IPS DF 4.7 (cell line): ENCODE measurements at regions not wholly inside any gene's neighbourhood (a gene's known extent, or its start where the extent isn't known, plus 50 kb on each side); places are given as distances from the start of the nearest gene placed in this dataset.
A peak's percentile ranks its signal among the peaks of the same experiment; 100 is the strongest.

Source experiments
- DNase-seq: peaks from one replicate; pipeline ENCODE4 v3.0.0-alpha.2; 2013; ENCODE audit warnings: low spot score; ENCODE audit errors: extremely low read depth

GRCh38 chr4:100130964-100131363 is 59.3 kb downstream of the DDIT4L start:
- DNase-seq: no peak

GRCh38 chr4:100130491-100130890 is 59.8 kb downstream of the DDIT4L start:
- no peak for DNase-seq

- no peak for DNase-seq
Measured at GRCh38 chr4:100129774-100130173, 60.5 kb downstream of the DDIT4L start.

DNA sequence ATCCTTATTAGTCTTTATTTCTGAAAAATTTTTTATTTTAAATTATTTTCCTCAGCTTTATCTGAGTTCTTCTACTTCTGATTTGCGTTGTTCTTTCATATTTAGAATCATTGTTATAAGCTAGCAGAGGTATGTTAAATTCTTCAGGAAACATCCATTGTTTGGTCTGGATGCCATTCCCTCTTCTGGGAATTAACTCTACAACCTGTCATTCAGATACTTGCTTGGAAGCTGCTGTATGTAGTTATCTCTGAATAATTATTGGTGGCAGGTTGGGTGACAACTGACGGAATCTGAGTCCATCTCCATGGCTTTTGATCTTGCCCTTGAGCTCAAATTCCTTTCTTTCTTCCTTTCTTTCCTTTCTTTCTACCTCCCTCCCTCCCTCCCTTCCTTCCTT is 61.9 kb downstream of the DDIT4L start:
- DNase-seq: no peak

DNA sequence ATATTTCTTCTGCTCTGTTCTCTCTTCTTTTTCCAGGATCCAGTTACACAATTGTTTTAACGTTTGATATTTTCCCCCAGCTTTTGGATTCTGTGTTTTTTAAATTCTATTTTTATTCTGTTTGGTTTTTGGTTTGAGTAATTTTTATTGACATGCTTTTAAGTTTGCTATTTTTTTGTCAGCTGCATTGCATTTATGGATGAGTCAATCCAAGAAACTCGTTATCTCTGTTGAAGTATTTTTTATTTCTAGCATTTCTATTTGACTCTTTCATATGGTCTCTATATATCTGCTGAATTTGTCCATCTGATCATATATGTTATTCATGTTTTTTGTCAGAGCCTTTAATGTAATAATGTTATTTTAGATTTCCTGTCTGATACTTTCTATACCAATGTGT is 65.6 kb downstream of the DDIT4L start:
- DNase-seq: no peak

- no peak for DNase-seq
Measured at GRCh38 chr4:100118181-100118580, 72.1 kb downstream of the DDIT4L start.

DNA sequence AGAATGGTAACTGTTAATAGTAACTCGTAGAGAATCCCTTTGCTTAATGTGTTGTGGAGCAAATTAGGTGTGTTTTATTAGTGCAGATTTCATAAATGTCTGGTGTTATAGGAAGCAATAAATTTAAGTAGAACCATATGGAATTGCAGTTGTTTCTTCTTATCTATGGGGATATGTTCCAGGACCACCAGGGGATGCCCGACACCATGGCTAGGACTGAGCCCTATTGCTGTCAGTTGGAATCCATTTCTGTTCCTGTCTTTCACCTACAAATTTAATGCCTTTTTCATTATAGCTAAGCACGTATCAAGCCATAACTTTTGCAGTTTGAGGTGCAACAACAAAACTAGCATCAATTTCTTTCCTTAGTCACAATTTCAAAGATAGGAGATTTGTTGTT is 72.5 kb downstream of the DDIT4L start:
- DNase-seq: no peak

- DNase-seq: no peak
Measured at GRCh38 chr4:100114909-100115308, 75.4 kb downstream of the DDIT4L start.

GRCh38 chr4:100113732-100114131 is 76.5 kb downstream of the DDIT4L start:
- DNase-seq: no peak

DNA sequence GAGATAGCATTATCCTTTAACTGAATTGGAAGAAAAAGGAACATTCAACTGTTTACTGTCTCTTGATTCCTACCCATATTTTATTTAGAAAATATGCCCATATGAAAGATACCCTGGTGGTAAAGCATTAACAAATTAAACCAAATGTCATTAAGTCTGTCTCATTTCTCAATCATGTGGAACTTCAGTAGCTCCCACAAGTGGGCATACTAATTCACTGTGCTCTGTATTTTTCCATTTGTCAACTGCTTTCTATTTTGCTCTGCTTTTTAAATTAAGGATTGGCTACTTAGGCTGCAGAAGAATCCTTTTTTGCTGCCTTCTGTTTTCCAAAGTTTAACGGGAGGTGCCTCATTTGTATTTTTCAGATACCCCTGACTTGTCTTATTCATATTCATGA is 77.2 kb downstream of the DDIT4L start:
- DNase-seq: no peak

GRCh38 chr4:100109921-100110320 is 80.3 kb downstream of the DDIT4L start:
- DNase-seq: no peak

GRCh38 chr4:100108869-100109268 is 81.4 kb downstream of the DDIT4L start:
- no peak for DNase-seq

DNA sequence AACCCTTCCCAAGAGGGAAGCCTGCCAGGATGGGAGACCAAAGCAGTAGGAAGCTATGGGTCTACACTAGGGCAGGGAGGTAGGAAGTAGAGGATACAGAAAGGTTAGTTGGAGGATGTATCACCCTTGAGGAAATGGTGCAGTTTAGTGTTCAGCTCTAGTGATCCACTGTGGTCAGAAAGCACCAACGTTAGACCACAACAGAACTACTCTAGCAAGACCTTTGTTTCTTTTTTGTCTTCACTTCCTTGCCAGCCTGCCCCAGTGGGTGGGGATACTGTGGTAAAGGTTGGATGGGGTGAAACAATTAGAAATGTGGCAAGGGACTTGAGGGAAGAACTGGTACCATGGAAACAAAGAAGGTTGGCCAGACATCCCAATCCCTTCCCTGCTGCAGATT is 83.3 kb downstream of the DDIT4L start:
- DNase-seq: no peak

DNA sequence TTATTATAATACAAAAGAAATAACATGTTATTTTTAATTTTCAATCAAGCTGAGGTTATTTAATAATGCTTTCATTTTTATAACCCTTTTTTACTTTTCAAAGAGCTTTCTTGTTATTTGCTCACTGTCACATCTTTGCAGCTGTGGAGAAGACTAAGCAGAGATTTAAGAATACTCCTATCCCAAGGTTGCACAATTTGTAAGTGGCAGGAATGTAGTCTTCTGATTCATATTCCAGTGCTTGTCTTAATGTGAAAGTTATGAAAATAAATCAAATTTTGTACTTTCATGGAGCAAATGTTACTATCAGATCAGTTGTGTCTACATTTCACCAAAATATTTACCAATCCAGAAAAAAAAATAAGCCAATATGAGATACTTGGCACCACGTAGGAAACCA is 86.6 kb downstream of the DDIT4L start:
- no peak for DNase-seq

- DNase-seq: no peak
Measured at GRCh38 chr4:100100985-100101384, 89.3 kb downstream of the DDIT4L start.

DNA sequence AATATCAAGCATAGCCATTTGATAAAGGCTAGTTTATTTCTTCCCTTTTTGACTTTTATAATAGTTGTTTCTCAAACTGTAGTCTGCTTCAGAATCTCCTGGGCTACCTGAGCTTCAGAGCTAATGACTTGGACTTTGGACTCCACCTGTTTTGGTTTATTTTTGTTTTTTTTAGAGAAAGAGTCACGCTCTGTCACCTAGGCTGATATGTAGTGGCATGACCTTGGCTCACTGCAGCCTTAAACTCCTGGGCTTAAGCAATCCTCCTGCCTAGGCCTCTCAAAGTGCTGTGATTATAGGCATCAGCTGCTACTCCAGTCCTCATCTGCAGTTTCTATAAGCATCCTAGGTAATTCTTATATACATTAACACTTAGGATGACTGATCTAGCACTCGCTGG is 90.5 kb downstream of the DDIT4L start:
- DNase-seq: no peak

- DNase-seq: no peak
Measured at GRCh38 chr4:100098681-100099080, 91.6 kb downstream of the DDIT4L start.

DNA sequence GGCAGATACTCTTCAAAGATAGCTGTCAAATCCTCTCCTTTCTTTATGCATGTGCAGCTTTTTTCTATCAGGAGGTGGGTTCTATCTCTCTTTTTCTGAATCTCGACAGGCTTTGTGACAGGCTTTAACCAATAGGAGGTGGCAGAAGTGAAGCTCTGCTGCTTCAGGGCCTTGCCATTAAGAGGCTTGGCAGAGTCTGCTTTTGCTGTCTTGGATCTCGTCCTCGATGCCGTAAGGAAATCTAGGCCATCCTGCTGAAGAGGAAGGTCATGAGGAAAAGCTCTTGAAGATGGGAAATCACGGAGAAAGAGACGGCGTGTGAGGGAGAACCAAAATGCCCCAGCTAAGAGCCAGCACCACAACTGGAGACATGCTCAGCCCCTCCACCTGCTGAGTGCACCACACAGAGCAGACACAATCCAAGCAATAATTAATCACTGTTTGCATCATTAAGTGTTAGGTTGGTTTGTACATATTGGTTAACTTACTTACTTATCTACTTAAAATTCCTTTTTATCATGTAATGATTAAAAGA is 92.2 kb downstream of the DDIT4L start:
- DNase-seq: no peak

DNA sequence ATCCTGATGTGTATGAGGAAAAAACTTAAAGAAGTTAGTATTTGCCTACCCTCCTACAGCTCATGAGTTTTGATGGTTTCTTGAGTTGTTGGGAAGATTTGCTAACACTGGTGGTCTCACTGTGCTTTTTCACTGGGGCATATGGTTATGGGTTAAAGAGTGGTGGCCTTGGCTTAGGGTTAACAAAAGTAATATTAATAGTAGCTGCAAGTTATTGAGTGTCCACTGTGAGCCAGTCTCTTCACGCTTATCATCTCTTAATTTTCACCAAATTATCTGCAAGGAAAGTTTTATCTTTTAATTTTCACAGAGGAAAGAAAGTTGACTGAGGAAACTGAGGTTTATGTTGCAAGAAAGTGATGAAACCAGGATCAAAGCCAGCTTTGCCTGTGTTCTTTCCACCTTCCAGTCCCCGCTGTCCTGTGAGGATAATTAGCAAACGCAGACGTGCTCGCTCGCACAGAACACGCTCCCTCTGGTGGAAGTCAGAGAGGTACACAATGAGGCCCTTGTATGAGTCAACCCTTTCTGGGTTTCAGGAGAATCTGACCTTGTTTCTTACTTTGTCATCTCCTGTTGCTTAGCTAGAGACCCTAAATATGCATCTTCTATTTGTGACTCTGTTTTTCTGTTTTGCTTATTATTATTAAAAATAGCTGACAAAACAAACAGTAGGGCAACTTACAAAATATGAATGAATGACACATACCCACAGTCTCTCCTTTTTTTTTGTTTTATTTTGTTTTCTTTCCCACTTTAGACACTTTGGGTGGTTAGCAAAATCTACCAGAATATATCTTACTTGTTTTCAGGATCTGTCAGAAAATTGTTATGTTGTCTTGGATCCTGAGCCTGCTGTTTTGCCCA is 94.3 kb downstream of the DDIT4L start:
- no peak for DNase-seq

GRCh38 chr4:100093091-100093866 is 97.0 kb downstream of the DDIT4L start:
- DNase-seq: peak; percentile 75

GRCh38 chr4:100087743-100088142 is 102.5 kb downstream of the DDIT4L start:
- DNase-seq: no peak

DNA sequence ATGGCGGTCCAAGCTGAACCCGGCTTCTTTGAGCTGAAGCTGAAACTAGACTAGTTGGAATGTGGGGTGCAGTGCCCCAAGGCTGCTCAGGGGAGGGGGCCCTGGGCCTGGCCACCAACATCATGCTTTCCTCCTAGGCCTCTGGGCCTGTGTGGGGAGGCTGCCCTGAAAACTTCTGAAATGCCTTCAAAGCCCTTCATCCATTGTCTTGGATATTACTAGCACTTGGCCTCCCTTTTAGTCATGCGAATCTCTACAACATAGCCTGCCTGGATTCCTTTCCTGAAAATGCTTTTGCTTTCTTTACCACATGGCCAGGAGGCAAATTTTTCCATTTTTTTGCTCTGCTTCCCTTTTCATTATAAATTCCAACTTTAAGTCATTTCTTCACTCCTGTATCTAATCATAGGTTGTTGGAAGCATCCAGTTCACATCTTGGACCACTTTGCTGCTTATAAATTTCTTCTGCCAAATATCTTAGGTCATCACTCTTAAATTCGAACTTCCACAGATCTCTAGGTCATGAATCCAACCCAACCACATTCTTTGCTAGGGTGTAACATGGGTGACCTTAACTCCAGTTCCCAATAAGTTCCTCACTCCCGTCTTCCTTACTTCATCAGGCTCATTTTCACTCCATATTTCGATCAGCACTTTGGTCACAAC is 103.4 kb downstream of the DDIT4L start:
- no peak for DNase-seq
